DMS153 (cell line): ENCODE measurements at regions not wholly inside any gene's neighbourhood (a gene's known extent, or its start where the extent isn't known, plus 50 kb on each side); places are given as distances from the start of the nearest gene placed in this dataset.

Experiments used
- DNase-seq: peaks from one replicate; lab custom pipeline; 2025; lab: John Stamatoyannopoulos, UW

DNA sequence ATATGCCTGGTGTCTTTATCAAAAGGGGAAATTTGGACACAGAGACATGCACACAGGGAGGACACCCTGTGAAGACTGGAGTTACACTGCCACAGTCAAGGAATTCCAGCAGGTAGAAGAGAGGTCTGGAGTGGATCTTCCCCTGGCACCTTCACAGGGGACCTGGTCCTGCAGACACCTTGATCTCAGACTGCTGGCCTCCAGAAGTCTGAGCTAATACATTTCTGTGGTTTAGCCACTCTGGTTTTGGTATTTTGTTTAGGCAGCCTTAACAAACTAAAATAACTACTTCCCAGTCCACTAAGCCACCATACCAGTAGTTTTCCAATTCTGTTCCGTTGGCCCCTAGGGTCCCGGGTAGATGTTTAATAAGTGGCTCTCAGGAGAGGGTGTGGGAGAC, 164.7 kb downstream of the SETD4 start:
- DNase-seq: no peak

DNA sequence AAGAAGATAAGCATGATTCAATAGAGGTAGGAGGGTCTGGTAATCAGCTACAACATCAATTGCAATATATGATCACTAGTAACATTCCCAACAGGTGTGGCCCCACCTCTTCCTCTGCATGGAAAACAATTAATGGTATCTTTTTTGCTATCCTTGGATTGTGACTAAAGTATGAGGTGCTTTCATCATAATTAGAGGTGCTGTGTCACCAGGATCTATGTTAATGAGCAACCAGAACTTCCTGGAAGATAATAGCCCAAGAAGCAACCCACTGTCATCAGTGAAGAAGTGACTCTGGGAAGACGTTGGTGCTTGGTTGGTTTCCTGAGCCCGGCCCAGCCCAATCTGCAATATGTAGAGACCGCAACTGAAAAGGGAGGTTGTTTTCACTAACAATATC, 167.2 kb downstream of the SETD4 start:
- no peak for DNase-seq

DNA sequence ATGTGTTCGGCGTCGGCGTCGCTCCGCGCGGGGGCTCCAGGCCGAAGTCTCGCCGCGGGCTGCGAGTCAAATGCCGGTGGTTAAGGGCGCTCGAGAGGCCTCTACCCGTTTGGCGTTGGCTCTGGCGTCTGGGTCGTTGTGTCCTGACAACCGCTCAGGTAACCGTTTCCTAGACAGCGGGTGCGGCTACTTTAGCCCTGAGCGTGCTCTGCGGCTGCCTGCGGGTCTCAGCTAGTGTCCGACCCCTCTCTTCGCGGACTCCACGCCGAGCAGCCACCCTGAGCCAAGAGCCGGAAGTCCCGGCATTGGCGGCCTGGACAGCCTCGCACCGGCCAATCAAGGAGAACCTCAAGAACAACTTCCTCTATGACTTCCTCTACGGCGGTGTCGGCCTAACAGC, 173.4 kb downstream of the SETD4 start:
- DNase-seq: no peak

DNA sequence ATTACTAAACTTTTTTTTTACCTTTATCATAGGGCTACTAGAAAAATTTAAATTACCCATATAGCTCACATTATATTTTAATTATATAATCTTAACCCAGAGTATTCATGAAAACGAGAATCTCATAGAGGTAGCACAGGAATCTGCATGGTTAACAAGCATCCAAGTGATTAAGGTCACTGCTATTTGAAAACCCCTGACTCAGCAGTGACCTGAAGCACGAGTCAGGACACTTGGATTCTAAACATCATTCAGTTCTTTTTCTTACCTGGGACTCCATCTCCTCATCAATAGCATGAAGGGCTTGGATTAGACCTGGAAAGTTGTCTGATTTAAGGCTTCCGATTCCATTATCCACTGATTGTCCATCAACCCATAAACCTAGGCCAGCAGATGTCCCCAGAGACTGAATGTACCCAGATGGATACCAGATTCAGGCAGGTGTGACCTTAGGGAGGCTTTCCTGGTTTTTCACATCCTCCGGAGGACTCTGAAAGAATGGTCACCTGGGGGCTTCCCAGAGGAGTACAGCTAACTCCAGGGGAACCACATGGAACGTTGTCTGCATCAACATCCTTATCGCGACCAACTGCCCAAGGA, 174.3 kb downstream of the SETD4 start:
- DNase-seq: no peak

DNA sequence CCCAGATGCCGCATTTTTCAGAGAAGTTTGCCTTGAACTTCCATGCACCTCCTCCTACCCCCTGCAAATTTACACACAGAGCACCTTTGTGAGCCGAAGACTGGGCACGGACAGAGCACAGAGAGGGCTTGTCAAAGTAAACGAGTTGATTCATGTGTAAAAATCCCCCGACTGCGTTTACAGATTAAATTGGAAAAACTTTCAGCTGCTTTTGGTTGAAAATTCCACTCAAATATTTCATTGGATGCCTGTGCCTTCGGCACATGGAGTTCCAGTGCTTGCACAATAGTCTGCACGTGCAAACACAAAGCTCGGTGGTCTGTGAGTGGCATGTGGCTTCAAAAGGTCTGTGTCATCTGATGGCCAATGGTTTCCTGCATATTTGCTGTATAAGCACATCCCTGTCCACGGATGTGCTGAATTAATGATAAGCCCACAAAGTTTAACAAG, 177.5 kb downstream of the SETD4 start:
- DNase-seq: no peak

DNA sequence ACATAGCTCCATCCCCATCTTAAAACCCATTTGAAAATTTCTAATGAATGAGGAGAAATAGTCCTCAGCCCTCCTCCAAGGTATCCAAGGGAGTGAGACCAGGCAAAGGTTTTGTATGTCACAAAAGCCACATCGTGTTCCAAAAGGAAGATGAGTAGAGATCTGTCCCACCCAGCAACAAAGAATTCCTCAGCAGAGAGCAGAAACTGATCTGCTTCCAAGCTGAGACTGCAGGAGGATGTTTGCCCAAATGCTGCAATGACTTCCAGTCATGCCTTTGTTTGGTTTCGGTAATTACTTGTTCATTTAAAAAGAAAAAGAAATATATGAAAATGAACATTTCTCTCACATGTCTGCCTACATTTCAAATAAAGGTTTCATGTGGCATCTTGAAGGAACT, 186.9 kb downstream of the SETD4 start:
- no peak for DNase-seq

DNA sequence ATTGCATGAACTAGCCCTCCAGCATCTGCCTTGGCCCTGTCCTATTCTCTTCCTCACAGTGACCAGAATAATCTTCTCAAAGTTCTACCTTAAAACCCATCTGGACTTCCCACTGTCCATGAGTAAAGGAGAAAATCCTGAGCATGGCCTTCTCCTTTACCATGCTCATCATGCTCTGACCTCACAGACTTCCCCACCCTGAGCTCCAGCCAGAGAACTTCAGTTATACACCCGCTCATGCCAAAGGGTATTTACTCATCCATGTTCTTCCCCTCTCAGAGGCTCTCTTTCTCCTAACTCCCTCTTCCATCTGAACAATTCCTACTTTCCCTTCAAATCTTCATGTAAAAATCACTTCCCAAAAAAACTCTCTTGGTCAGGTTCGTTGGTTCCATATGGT, 188.4 kb downstream of the SETD4 start:
- DNase-seq: no peak

DNA sequence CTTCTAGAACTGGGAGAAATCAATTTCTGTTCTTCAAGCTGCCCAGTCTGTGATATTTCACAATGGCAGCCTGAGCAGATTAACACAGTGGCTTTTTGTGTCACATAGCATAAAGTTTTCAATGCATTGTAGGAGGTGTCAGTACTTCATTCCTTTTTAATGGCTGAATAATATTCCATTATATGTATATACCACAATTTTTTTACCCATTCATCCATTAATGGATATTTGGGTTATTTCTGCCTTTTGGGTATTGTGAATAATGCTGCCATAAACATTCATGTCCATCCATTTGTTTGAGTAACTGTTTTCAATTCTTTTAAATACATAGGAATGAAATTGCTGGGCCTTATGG, 191.5 kb downstream of the SETD4 start:
- no peak for DNase-seq

DNA sequence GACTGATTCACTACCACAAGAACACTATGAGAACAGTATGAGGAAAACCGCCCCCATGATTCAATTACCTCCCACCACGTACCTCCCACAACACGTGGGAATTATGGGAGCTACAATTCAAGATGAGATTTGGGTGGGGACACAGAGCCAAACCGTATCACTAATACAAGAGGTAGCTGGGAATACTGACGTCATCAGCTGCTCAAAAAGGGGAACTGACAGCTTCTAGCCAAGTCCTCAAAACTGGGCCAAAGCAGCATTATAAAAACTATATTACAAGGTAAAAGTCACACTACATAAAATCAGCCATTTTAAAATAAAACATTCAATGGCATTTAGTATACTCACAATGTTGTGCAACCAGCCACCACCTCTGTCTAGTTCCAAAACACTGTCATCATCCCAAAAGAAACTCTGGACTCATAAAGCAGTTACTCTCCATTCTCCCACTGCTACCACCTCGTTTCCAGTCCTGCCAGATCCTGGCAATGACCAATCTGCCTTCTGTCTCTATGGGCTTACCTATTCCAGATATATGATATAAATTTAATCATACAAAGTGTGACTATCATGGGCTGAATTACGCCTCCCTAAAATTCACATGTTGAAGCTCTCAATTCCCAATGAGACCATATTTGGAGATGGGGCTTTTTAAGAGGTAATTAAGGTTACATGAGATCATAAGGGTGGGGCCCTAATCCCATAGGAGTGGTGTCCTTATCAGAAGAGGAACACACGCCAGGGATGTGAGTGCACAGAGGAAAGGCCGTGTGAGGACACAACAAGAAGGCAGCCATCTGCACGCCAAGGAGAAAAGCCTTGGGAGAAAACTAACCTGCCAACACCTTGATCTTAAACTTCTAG, 192.1 kb downstream of the SETD4 start:
- no peak for DNase-seq

DNA sequence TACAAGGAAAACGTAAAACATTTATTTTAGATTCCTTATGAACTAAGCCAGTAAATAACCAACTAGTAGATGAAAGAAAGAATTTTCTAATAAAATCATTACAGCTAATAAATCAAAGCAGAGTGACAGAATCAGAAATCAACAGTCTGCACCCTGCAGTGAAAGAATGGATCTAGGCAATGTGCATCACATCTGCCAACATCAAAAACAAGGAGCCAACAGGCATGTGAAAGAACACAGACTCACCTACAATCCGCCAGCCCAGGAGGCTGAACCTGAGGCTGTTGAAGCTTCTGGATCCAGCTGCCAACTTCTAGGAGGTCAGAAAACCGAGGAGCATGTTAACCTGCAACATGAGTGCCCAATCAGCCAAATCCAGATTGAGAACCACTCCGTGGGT, 196.3 kb downstream of the SETD4 start:
- DNase-seq: no peak

DNA sequence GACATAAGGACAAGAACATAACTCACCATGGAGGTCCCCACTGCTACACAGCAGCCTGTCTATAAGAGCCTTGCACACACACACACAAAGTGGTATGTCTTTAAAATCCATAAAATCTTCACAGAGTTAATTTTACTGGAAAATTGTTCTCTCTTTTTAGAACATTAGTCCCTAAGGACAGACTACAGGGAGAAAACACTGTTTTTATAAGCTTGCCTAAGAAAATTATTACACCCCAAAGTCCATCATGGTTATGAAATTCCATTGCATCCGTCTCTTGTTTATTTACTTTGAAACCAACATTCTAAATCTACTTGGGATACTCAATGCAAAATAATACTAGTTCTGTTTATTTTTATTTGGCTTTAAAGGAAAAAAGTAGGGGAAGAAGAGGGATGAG, 197.4 kb downstream of the SETD4 start:
- DNase-seq: no peak

DNA sequence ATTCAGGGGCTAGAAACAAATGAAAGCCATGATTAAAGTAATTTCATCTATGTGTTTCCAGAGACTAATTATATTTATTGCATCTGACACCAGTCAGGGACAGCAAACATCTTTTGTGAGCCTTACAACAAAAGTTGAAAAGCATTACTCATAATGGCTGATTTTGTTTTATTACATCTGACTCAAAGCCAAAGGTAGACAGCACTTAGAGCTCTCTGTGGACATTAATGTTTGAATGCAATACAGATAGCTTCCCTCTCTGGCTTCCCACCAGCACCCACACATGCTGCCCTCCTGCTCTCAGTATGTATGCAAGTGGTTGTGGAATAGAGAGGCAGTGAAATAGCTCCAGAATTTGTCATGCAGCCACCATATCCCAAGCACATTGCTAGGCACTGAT, 198.7 kb downstream of the SETD4 start:
- DNase-seq: peak; percentile 78

DNA sequence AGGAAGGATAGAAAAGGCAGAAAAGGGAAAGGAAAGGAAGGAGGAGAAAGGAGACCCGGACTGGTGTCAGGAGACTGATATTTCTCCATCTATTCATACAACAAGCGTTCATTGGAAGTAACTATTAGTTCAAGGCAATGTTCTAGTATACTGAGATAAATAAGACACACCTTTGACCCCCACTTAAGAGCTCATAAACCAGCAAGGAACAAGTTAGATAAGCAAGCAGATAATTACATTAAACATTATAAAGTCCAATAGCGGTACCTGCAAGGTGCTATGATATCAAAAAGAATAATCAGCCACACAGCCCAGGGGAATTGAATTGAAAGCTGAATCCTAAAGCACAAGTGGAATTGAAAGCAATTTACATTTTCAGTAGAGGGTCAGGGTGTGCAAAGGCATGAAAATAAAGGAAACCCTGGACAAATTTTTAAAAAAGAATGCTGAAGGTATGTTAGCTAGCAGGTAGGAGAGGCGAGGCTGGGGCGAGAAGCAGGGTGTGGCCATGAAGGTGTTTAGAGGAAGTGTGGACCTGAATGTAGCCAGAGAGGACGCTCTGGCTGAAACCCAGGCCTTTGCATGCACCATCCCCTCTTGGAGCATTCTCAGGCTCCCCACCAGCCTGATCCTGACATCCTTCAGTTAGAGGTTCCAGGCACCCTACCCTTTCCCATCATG, 200.0 kb downstream of the SETD4 start:
- no peak for DNase-seq

DNA sequence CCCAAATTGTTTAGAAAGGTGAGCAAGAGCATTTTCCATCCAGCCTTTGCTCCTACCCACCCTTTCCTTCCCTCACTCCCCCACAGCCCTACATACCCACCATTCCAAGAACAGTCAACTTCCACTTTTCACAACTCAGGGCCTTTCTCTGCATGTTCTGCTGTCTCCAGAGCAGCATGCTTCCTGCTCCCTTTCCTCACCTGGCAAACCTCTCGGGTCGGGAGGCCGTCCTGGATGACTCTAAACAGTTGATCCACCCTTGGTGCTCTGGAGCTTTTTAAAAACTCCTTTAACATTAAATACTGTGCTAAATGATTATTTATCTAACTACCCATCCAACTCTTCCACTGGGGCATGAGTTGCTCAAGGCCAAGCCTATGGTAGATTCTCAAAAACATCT, 200.6 kb downstream of the SETD4 start:
- no peak for DNase-seq

DNA sequence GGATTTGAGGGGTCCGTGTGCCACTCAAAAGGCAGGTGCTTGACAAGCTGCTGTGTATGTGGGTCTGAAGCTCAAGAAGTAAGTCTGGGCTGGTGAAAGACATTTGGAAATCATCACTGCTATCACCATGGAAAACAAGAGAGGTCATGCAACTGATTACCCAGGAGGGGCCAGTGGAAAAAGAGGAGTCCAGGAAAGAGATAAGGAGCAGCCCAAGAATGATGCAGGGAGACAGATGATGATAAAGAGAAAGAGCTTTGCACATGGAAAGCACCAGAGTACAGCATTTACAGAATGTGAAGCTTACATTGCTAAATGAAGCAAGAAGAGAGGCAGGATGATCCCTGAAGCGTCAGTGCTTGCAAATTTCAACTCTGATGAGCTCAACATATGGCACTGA, 203.2 kb downstream of the SETD4 start:
- DNase-seq: no peak

DNA sequence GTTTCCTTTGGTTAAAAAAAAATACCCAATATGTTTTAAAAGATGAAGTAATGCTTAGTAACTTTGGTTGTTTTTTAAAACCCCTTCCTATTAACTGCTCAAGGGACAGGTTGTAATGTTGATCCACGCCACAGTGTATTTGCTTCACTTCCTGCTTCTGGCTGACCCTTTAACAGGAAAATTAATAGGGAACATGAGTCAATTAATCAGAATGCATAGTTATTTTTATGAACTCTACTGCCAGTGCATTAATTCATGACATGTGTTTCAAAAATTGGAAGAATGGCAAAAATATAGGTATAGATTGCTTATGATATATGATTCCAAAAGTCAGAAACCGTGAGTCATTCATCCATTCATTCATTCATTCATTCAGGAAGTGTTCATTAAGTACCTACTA, 204.8 kb downstream of the SETD4 start:
- DNase-seq: no peak

DNA sequence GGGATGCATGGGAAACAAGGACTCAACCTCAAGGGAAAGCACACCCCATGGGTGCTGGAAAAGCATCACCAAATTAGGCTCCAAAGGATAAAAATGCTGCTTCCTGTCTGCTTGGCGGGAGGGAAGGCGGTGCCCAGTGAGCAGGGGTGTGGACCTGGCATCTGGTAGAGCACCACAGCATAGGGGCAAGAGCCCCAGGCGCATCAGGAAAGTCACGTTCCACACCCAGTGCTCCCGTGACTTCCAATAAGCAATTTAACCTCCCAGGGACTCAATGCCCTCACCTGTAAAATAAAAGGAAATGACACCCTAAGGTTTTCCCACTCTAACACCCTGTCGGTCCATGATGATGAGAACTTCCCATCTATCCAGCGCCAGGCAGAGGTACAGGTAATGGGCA, 206.0 kb downstream of the SETD4 start:
- no peak for DNase-seq

DNA sequence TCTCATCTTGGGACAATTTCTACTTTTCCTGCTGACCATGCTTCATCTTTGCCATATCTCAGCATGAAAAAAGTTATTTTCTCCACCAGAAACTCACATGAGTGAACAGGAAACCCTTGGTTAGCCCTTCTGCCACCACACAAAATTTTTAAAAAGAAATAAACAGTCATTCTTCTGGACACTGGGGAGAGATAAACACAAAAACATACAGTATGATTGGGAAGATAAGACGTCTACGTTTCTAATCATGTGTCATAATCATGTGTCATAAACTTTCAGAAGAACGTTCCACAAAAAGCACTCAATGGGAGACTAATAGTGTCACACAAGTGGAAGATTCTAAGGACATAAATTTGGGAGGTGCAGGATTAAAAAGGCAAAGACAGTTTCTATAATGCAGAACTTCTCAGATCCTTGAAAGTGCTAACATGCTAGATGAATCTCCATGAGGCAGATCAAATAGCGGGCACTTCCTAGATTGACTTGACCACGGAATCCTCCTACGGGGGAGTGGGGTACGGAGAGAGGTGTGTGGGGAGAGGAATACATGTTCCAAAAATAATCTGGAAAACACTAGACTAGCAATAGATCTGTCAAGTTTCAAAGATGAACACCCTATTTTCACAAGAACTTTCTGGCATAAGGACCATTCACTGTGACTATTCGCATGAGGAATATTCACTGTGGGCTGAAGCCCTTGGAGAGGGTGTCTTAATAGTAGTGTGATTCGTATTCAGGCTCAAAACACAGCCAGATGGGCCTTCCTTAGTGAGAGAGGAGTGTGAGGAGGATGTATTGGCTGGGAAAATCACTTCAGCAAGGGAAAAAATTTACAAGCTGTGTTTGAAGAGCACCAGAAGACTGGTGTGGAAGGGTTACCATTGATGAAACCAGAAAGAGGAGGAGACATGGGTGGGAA, 206.7 kb downstream of the SETD4 start:
- DNase-seq: no peak

DNA sequence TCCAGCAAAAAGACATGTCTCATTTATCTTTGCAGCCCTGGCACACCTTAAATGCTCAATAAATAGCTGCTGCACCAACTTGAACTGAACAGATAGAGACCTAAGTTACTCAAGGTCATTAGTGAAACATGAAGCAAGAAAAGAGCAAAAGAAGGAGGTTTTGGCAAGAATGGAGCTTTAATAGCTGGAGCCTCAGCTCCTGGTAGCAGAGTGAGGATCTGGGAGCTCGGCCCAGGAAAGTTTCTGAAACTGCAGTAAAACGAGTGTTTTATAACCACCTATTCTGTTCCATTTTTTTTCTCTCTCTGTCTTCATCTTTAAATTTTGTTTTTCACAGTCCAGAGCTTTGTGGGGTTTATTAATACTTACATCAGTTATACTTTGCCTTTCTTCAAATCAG, 207.5 kb downstream of the SETD4 start:
- DNase-seq: no peak

DNA sequence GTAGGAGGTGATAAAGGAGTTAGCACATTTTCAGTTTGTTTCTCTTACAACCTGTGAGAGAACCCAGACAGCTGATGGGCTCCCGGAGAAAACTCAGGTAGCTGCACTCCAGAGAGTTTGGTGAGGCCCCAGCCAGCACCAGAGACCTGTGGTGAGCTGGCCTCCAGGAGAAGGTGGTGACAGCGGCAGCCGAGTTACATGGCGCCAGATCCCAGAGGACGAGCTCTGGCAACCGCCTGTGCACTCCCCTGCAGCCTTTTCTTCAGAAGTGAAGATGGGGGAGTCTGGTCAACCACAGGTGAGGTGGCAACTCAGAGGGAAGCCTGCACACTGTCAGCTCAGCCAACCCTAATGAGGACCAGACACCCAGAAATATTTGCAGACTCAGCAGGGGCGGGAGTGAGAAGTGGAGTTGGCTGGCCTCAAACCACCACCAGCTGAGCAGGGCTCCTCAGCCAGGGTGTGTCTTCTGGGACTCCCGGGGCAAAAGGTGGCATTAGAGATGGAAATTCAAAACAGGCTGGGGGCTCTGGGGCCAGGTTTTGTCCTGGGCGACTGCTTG, 209.7 kb downstream of the SETD4 start:
- no peak for DNase-seq

DNA sequence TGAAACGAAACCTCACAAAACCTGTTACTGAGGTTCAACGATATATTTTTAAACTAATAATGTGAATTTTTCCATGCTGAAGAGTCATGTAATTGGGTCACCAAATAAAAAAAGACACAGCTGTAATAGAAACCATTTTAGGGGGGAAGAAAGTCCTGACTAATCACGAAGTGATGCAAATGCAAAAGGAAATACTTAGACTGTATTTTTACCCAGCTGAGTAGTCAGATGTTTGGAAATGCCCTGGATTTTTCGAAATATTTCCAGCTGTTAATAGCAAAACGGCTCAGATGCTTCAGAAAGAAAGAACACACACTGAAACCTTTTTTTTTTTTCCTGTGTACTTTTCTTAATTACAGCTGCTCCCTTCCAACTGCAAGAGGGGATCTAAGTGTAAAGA, 210.3 kb downstream of the SETD4 start:
- no peak for DNase-seq

DNA sequence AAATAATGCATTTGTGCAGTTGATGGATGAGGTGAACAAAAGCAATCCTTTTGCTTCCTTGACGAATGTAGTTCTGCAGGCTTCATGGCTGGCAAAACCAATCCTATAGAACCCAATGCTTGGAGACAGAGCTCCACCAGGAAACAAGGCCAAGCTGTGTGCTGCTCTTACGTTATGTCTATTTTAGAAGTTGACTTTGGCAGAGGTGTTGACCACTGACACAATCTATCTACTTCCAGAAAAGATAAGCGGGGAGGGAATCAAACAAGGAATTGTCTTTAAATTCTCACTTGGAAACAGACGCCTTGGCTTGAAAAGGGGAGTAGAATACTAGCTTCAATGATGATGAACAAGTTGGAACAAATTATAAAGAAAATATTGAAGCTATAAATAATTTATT, 211.2 kb downstream of the SETD4 start:
- no peak for DNase-seq
